ENCODE measurements at regions not wholly inside any gene's neighbourhood (a gene's known extent, or its start where the extent isn't known, plus 50 kb on each side); places are given as distances from the start of the nearest gene placed in this dataset.

- CTCF ChIA-PET, result no interaction called here
- POLR2A ChIA-PET (ENCODE audit: unreplicated experiment), result no interaction called here
Observed at GRCh38 chr5:148953711-148954110, 109.2 kb downstream of the SH3TC2 start.

More at GRCh38 chr5:148953711-148954110, 109.2 kb downstream of the SH3TC2 start:
- Histone ChIP-seq H3K9me3 (ENCODE audit: control insufficient read depth, insufficient read depth, low read length) (no peaks in the 10 kb centered on the region), H4K91ac (ENCODE audit: insufficient read depth, low read depth, low read length) (no peak overlapping the region), H4K5ac (ENCODE audit: low read depth, low read length) (no peak overlapping the region), H3K4me3 (ENCODE audit: insufficient read depth, low read depth, low read length) (no peak overlapping the region), H3K79me1 (ENCODE audit: low read depth in 1 of 2, low read length in 2 of 2) (no peaks in the 10 kb centered on the region), H3K9ac (ENCODE audit: low read depth, low read length) (no peak overlapping the region), H2AK5ac (ENCODE audit: low read depth, low read length) (no peak overlapping the region), H3K27ac (ENCODE audit: insufficient read depth, low read length) (no peak overlapping the region), H4K8ac (ENCODE audit: low read depth in 2 of 2, low read length in 2 of 2) (no peak overlapping the region), H3K36me3 (ENCODE audit: control insufficient read depth, insufficient read depth, low read length) (no peaks in the 10 kb centered on the region), H3K14ac (replicated peaks; ENCODE audit: low read depth, low read length) (no peak overlapping the region), H3K56ac (ENCODE audit: extremely low read depth, insufficient read depth, low read length) (no peak overlapping the region), H2AFZ (replicated peaks; ENCODE audit: low read length, poor library complexity) (no peak overlapping the region), H2AK9ac (replicated peaks; ENCODE audit: low read depth, low read length, poor library complexity) (no peak overlapping the region), H3K4me2 (ENCODE audit: low read depth, low read length) (no peak overlapping the region), H2BK20ac (ENCODE audit: low read depth, low read length) (no peak overlapping the region), H2BK15ac (ENCODE audit: low read depth, low read length) (no peak overlapping the region), H4K20me1 (ENCODE audit: insufficient read depth, low read length) (no peaks in the 10 kb centered on the region), H3K4ac (ENCODE audit: low read depth, low read length) (no peak overlapping the region), H3K27me3 (ENCODE audit: control insufficient read depth, insufficient read depth, low read length) (no peaks in the 10 kb centered on the region), H3K18ac (ENCODE audit: low read depth, low read length) (no peak overlapping the region), H3K9me1 (ENCODE audit: insufficient read depth, low read length) (no peaks in the 10 kb centered on the region), H2BK120ac (ENCODE audit: low read depth, low read length) (no peak overlapping the region), H3K23ac (ENCODE audit: low read depth, low read length) (no peak overlapping the region), H2BK5ac (ENCODE audit: low read depth, low read length, poor library complexity, severe bottlenecking) (no peak overlapping the region), H3K4me1 (ENCODE audit: control insufficient read depth, insufficient read depth, low read length) (no peaks in the 10 kb centered on the region)
- dilution Hi-C loops (cut with HindIII; ENCODE audit: low sequenced_read_pairs, unreplicated experiment) (no loop called here), intact Hi-C loops (cut with micrococcal nuclease) (no loop called here), in situ Hi-C loops (cut with MboI; ENCODE audit: low sequenced_read_pairs) (no loop called here)
- TF ChIP-seq BHLHE40 (IDR thresholded peaks at IDR 0.05; ENCODE audit: low read depth, low read length), result no peak
- no peak for TF ChIP-seq CHD1 (IDR thresholded peaks at IDR 0.05; ENCODE audit: low read depth, low read length)
- no peak for TF ChIP-seq NFE2L2 (IDR thresholded peaks at IDR 0.05; ENCODE audit: low read depth, low read length)
- TF ChIP-seq RAD21 (IDR thresholded peaks at IDR 0.05; ENCODE audit: low read length), result no peak
- TF ChIP-seq MXI1 (IDR thresholded peaks at IDR 0.05; ENCODE audit: borderline replicate concordance, low read depth, low read length), result no peak
- no peak for TF ChIP-seq RCOR1 (IDR thresholded peaks at IDR 0.05; ENCODE audit: insufficient replicate concordance, low read length)
- DNase-seq (no peak), ATAC-seq (ENCODE audit: low read depth) (no peak)
- 90% methylated on average over 1 of the region's 1 CpG; no CpG with 5 or more reads in 1 of the 2 experiments for WGBS, 2 experiments (ENCODE audit: extremely low coverage in 2 of 2, insufficient read length in 1 of 2)
- no TSS peak for BruUV-seq (replicated peaks)

Measured in IMR-90 (cell line).